Activated CD4-positive, alpha-beta T cell treated with anti-CD3 and anti-CD28 coated beads, Interleukin-2, amount 10 ng/mL, durations not matched to agents 7 days and 5 days (primary cell): ENCODE measurements at regions not wholly inside any gene's neighbourhood (a gene's known extent, or its start where the extent isn't known, plus 50 kb on each side); places are given as distances from the start of the nearest gene placed in this dataset.

Experiments
- CTCF ChIA-PET: fragments of 350-600 bp; sonication (Branson Sonifier 250); formaldehyde crosslinking; loops from one replicate; lab custom pipeline; 2021; ENCODE audit warnings: antibody characterized with exemption; lab: Charles Lee
- POLR2A ChIA-PET: fragments of 350-600 bp; sonication (Branson Sonifier 250); formaldehyde crosslinking; loops from one replicate; lab custom pipeline; 2021; ENCODE audit warnings: antibody characterized with exemption; lab: Charles Lee
- DNase-seq: peaks from one replicate; pipeline ENCODE4 v3.0.0-alpha.2; 2020
- H3K27ac Mint-ChIP-seq: one replicate; pipeline ENCODE4 v1.8.0; 2021; ENCODE audit warnings: mild to moderate bottlenecking, moderate library complexity, mixed read lengths
- H3K27me3 Mint-ChIP-seq: one replicate; pipeline ENCODE4 v1.8.0; 2021; ENCODE audit warnings: mixed read lengths
- H3K36me3 Mint-ChIP-seq: one replicate; pipeline ENCODE4 v1.8.0; 2021; ENCODE audit warnings: low read depth, mixed read lengths
- H3K4me1 Mint-ChIP-seq: one replicate; pipeline ENCODE4 v1.8.0; 2021; ENCODE audit warnings: mixed read lengths
- H3K4me3 Mint-ChIP-seq: one replicate; pipeline ENCODE4 v1.8.0; 2021; ENCODE audit warnings: mild to moderate bottlenecking, moderate library complexity, mixed read lengths
- H3K9me3 Mint-ChIP-seq: one replicate; pipeline ENCODE4 v1.8.0; 2021; ENCODE audit warnings: mixed read lengths

DNA sequence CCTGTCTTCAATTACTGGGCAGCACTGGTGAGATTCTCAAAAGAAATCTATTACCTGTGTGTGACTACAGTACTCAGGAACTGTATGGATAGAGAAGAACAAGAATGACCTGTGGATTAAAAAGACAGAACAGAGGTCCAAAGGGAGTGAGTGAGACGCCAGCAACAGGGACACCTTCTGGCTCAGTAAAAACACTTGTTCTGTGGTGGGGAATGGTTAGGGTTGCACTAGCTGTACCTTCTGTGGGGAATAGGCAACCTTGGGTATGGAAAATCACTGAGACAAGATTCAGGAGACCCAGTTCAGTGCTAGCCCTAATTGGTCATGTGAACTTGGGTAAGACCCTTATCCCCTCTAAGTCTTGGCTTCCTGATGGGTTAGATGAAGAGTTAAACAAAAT, 986.0 kb downstream of the TSN start:
- no peaks in the 10 kb centered on the region for H3K27me3 Mint-ChIP-seq
- H3K36me3 Mint-ChIP-seq = no peaks in the 10 kb centered on the region
- no peak for DNase-seq
- no peak overlapping the region for H3K27ac Mint-ChIP-seq
- ChIA-PET POLR2A (no interaction called here), CTCF (no interaction called here)
- no peak overlapping the region for H3K4me3 Mint-ChIP-seq
- H3K9me3 Mint-ChIP-seq = no peaks in the 10 kb centered on the region
- peaks cover 6% of the 10 kb centered on the region for H3K4me1 Mint-ChIP-seq

DNA sequence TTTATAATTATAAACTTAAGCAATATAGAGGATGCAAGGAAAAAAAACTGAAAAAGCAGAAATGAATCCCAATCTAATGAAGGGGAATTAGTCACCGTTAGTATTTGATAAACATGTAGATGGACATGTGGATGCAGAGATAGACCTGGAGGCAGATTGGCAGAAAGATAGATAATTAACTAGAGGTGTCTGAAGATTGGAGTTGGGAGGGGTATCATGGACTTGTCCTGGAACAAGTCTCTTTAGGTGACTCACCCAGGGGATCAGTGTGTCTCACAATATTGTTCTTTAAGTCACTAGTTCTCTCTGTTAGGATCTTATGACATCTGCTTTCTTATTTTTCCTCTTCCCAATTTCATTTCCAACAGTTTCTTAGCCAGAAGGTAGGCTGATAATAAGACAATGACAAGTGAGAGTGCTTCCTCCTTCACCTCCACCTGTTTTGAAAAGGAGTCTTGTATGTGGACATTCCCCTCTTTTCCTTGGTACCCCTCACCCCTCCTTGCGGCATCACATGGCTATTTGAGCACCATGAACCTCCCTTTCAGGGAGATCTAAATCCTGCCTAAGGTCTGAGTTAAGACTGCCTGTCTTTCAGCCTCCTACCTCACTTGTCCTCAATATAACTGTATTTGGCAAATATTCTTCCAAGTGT, 987.7 kb downstream of the TSN start:
- Mint-ChIP-seq H3K9me3 (no peaks in the 10 kb centered on the region), H3K36me3 (no peaks in the 10 kb centered on the region), H3K4me3 (no peak overlapping the region), H3K27ac (no peak overlapping the region), H3K27me3 (no peaks in the 10 kb centered on the region), H3K4me1 (peaks cover 2% of the 10 kb centered on the region)
- DNase-seq = no peak
- CTCF ChIA-PET = no interaction called here
- POLR2A ChIA-PET = no interaction called here

DNA sequence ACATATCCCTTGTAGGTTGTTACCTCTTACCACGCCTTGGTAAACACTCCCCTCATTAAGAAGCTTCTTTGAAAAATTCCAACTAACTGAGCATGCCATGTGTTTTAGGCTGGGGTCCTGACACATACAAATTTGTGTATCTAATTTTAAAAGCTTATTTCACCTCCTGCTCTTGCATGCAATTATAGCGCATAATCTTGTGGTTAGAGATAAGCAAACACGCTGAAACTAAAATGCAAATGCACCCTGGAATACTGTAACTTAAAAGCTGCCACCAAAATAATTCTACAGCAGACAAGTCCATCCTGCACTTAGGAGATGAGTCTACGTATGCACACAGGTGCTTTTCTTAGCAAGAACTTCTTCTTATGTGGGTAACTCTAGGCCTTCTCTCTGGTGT, 990.2 kb downstream of the TSN start:
- Mint-ChIP-seq H3K27ac (no peak overlapping the region), H3K4me3 (no peak overlapping the region), H3K36me3 (no peaks in the 10 kb centered on the region), H3K27me3 (no peaks in the 10 kb centered on the region), H3K4me1 (no peaks in the 10 kb centered on the region), H3K9me3 (no peaks in the 10 kb centered on the region)
- CTCF ChIA-PET = no interaction called here
- POLR2A ChIA-PET = no interaction called here
- DNase-seq = no peak

- H3K4me3 Mint-ChIP-seq = no peak overlapping the region
- H3K27ac Mint-ChIP-seq = no peak overlapping the region
- H3K4me1 Mint-ChIP-seq = no peaks in the 10 kb centered on the region
- no peaks in the 10 kb centered on the region for H3K27me3 Mint-ChIP-seq
- no peaks in the 10 kb centered on the region for H3K36me3 Mint-ChIP-seq
- POLR2A ChIA-PET = no interaction called here
- no peak for DNase-seq
- no peaks in the 10 kb centered on the region for H3K9me3 Mint-ChIP-seq
- CTCF ChIA-PET = no interaction called here
These were observed 992.2 kb downstream of the TSN start for GRCh38 chr2:122747670-122748069.

- H3K27ac Mint-ChIP-seq = no peak overlapping the region
- H3K36me3 Mint-ChIP-seq = no peaks in the 10 kb centered on the region
- no peaks in the 10 kb centered on the region for H3K27me3 Mint-ChIP-seq
- no peak overlapping the region for H3K4me3 Mint-ChIP-seq
- ChIA-PET CTCF (no interaction called here), POLR2A (no interaction called here)
- H3K9me3 Mint-ChIP-seq = no peaks in the 10 kb centered on the region
- H3K4me1 Mint-ChIP-seq = no peaks in the 10 kb centered on the region
- DNase-seq = no peak
These were observed 993.1 kb downstream of the TSN start for GRCh38 chr2:122748552-122749011.

GRCh38 chr2:122749405-122749804, 994.0 kb downstream of the TSN start:
- Mint-ChIP-seq H3K4me1 (no peaks in the 10 kb centered on the region), H3K27me3 (no peaks in the 10 kb centered on the region), H3K27ac (no peak overlapping the region), H3K36me3 (no peaks in the 10 kb centered on the region), H3K4me3 (no peak overlapping the region), H3K9me3 (no peaks in the 10 kb centered on the region)
- DNase-seq = no peak
- ChIA-PET CTCF (no interaction called here), POLR2A (no interaction called here)

- CTCF ChIA-PET = no interaction called here
- no peak overlapping the region for H3K27ac Mint-ChIP-seq
- H3K36me3 Mint-ChIP-seq = no peaks in the 10 kb centered on the region
- no peaks in the 10 kb centered on the region for H3K27me3 Mint-ChIP-seq
- no peaks in the 10 kb centered on the region for H3K9me3 Mint-ChIP-seq
- no peaks in the 10 kb centered on the region for H3K4me1 Mint-ChIP-seq
- H3K4me3 Mint-ChIP-seq = no peak overlapping the region
- DNase-seq = no peak
- POLR2A ChIA-PET = no interaction called here
These were observed 994.6 kb downstream of the TSN start for GRCh38 chr2:122750095-122750494.

- ChIA-PET CTCF (no interaction called here), POLR2A (no interaction called here)
- DNase-seq = no peak
- Mint-ChIP-seq H3K9me3 (peaks cover 3% of the 10 kb centered on the region), H3K4me1 (no peaks in the 10 kb centered on the region), H3K36me3 (no peaks in the 10 kb centered on the region), H3K27me3 (no peaks in the 10 kb centered on the region), H3K4me3 (no peak overlapping the region), H3K27ac (no peak overlapping the region)
These were observed 995.4 kb downstream of the TSN start for GRCh38 chr2:122750808-122751207.

DNA sequence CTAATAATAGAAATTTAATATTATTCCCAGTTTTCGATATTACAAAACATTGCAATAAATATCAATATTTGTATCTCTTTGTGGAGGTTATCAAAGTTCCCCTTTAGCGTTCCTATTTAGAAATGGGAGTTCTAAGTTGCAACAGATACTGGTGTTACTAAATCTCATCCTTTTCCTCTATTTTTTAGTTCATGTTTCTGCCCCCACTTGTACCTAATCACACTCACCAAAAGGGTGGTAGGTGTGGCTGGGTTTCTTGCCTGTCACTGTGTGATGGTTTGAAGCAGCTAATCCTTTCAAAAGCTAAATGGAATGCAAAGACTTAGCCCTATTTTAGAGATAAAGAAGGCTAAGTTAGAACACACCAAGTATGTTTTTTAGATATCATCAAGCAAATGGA, 997.9 kb downstream of the TSN start:
- no peaks in the 10 kb centered on the region for H3K27me3 Mint-ChIP-seq
- ChIA-PET CTCF (no interaction called here), POLR2A (no interaction called here)
- peaks cover 3% of the 10 kb centered on the region for H3K9me3 Mint-ChIP-seq
- H3K4me1 Mint-ChIP-seq = no peaks in the 10 kb centered on the region
- H3K27ac Mint-ChIP-seq = no peak overlapping the region
- no peak overlapping the region for H3K4me3 Mint-ChIP-seq
- no peak for DNase-seq
- H3K36me3 Mint-ChIP-seq = no peaks in the 10 kb centered on the region

DNA sequence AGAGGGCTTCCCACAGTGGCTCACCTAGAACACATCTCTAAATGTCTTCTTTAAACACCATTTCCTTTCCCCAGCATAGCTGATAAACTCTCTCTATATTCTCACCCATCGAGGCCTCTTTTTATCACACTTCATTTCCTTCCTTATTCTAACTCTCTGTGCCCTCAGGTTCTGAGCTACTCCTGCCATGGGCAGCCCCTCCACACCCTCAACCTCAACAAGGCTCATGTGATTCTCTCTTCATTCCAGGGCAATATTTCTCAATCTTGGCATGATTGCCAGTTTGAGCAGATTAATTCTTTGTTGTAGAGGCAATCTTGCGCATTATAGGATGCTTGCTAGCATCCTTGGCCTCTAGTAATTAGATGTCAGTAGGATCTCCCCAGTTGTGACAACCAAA, 999.1 kb downstream of the TSN start:
- Mint-ChIP-seq H3K27ac (no peak overlapping the region), H3K9me3 (peaks cover 3% of the 10 kb centered on the region), H3K4me1 (no peaks in the 10 kb centered on the region), H3K4me3 (no peak overlapping the region), H3K27me3 (no peaks in the 10 kb centered on the region), H3K36me3 (no peaks in the 10 kb centered on the region)
- DNase-seq = no peak
- CTCF ChIA-PET = no interaction called here
- POLR2A ChIA-PET = no interaction called here

- Mint-ChIP-seq H3K9me3 (peaks cover 3% of the 10 kb centered on the region), H3K27me3 (no peaks in the 10 kb centered on the region), H3K27ac (no peak overlapping the region), H3K4me3 (no peak overlapping the region), H3K36me3 (no peaks in the 10 kb centered on the region), H3K4me1 (no peaks in the 10 kb centered on the region)
- ChIA-PET POLR2A (no interaction called here), CTCF (no interaction called here)
- DNase-seq = no peak
These were observed 999.9 kb downstream of the TSN start for GRCh38 chr2:122755281-122755780.

- POLR2A ChIA-PET = no interaction called here
- no peaks in the 10 kb centered on the region for H3K36me3 Mint-ChIP-seq
- no peaks in the 10 kb centered on the region for H3K27me3 Mint-ChIP-seq
- H3K4me1 Mint-ChIP-seq = no peaks in the 10 kb centered on the region
- no peak overlapping the region for H3K27ac Mint-ChIP-seq
- H3K9me3 Mint-ChIP-seq = peaks cover 3% of the 10 kb centered on the region
- H3K4me3 Mint-ChIP-seq = no peak overlapping the region
- no peak for DNase-seq
- CTCF ChIA-PET = no interaction called here
These were observed 1003.5 kb downstream of the TSN start for GRCh38 chr2:122758967-122759366.

DNA sequence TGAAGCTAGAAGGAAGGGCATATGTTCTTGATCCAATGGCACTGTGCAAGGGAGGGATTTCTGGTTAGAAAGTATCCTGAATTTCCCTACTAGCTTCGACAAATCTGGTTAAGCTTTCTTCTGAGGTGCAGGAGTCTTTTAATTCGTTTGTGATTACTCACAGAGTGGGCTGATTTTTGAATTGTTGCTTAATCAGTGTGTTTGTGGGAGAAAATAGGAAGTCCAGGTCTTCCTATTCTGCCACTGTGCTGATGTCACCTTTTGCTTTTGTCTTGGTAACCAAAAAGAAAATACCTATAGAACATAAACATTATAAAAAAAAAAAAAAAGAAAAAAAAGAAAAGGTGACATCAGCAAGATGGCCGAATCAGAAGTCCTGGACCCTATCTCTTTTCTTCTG, 1008.6 kb downstream of the TSN start:
- Mint-ChIP-seq H3K27ac (no peak overlapping the region), H3K4me3 (no peak overlapping the region), H3K27me3 (no peaks in the 10 kb centered on the region), H3K36me3 (no peaks in the 10 kb centered on the region), H3K9me3 (peaks cover 12% of the 10 kb centered on the region), H3K4me1 (no peaks in the 10 kb centered on the region)
- ChIA-PET CTCF (no interaction called here), POLR2A (no interaction called here)
- DNase-seq = no peak

- H3K36me3 Mint-ChIP-seq = no peaks in the 10 kb centered on the region
- no peaks in the 10 kb centered on the region for H3K4me1 Mint-ChIP-seq
- no peaks in the 10 kb centered on the region for H3K27me3 Mint-ChIP-seq
- POLR2A ChIA-PET = no interaction called here
- peaks cover 10% of the 10 kb centered on the region for H3K9me3 Mint-ChIP-seq
- no peak overlapping the region for H3K4me3 Mint-ChIP-seq
- H3K27ac Mint-ChIP-seq = no peak overlapping the region
- no peak for DNase-seq
- CTCF ChIA-PET = interaction anchor here (1.1 kb wide), 1 partner anchor 7 kb away, joined by 3 read pairs; no protein-coding TSS in a partner anchor
These were observed 1024.8 kb downstream of the TSN start for GRCh38 chr2:122780251-122780650.
